ENCODE measurements at regions not wholly inside any gene's neighbourhood (a gene's known extent, or its start where the extent isn't known, plus 50 kb on each side); places are given as distances from the start of the nearest gene placed in this dataset.

GRCh38 chr3:194973366-194974000, 287.8 kb downstream of the FAM43A start:
- no peak for DNase-seq

GRCh38 chr3:194974468-194975135, 288.9 kb downstream of the FAM43A start:
- no peak for DNase-seq

- DNase-seq = no peak
Observed at GRCh38 chr3:194976049-194976451, 290.4 kb downstream of the FAM43A start.

- no peak for DNase-seq
Observed at GRCh38 chr3:194976874-194977273, 291.2 kb downstream of the FAM43A start.

- no peak for DNase-seq
Observed at GRCh38 chr3:194977356-194977755, 291.7 kb downstream of the FAM43A start.

- DNase-seq = no peak
Observed at GRCh38 chr3:194979173-194979572, 291.8 kb downstream of the XXYLT1 start.

- DNase-seq = no peak
Observed at GRCh38 chr3:194982472-194982871, 288.5 kb downstream of the XXYLT1 start.

GRCh38 chr3:194983121-194983520, 287.8 kb downstream of the XXYLT1 start:
- DNase-seq = no peak

- DNase-seq = no peak
Observed at GRCh38 chr3:194983620-194984019, 287.3 kb downstream of the XXYLT1 start.

GRCh38 chr3:194984066-194984465, 286.9 kb downstream of the XXYLT1 start:
- no peak for DNase-seq

GRCh38 chr3:194984622-194985021, 286.3 kb downstream of the XXYLT1 start:
- DNase-seq = no peak

GRCh38 chr3:194985031-194985578, 285.9 kb downstream of the XXYLT1 start:
- DNase-seq = peak; percentile 42

- DNase-seq = no peak
Observed at GRCh38 chr3:194986208-194987043, 284.5 kb downstream of the XXYLT1 start.

- no peak for DNase-seq
Observed at GRCh38 chr3:194987571-194988494, 283.1 kb downstream of the XXYLT1 start.

GRCh38 chr3:194988495-194989165, 282.3 kb downstream of the XXYLT1 start:
- no peak for DNase-seq

GRCh38 chr3:194989241-194989640, 281.7 kb downstream of the XXYLT1 start:
- DNase-seq = no peak

GRCh38 chr3:194990454-194991337, 280.3 kb downstream of the XXYLT1 start:
- DNase-seq = no peak

- no peak for DNase-seq
Observed at GRCh38 chr3:194991338-194991654, 279.7 kb downstream of the XXYLT1 start.

GRCh38 chr3:194993896-194994295, 277.1 kb downstream of the XXYLT1 start:
- DNase-seq = no peak

- no peak for DNase-seq
Observed at GRCh38 chr3:194994551-194994981, 276.4 kb downstream of the XXYLT1 start.
